ENCODE measurements at regions not wholly inside any gene's neighbourhood (a gene's known extent, or its start where the extent isn't known, plus 50 kb on each side); places are given as distances from the start of the nearest gene placed in this dataset.
"Not testable (repeated sequence)": the region's sequence is repeated elsewhere in the genome, so short reads cannot be mapped to it uniquely, and the experiment has no call there.

DNA sequence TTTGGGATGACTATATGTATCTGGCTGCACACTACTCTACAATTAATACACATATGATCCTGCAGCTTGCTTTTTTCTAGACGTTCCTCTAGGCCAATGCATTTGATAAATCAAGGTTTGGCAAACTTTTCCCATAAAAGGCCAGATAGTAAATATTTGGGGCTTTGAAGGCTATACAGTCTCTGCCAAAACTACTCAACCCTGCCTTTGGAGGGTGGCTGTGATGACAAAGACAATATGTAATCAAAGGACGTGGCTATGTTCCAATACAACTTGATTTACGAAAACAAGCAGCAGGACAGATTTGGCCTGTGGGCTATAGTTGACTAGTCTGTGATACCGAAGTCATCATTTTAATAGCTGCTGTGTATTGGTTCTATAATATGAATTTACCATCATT is 181.3 kb upstream of the NBPF12 start:
- H3K27me3 ChIP-seq (ENCODE audit: low read length); H3K36me3 ChIP-seq (ENCODE audit: insufficient read depth, low read length); H3K9me3 ChIP-seq (ENCODE audit: low read length); H3K9me2 ChIP-seq (replicated peaks; ENCODE audit: insufficient read depth, low read length); H3K27ac ChIP-seq (ENCODE audit: low read length); H4K20me1 ChIP-seq (ENCODE audit: insufficient read depth, low read depth, low read length); H3K79me2 ChIP-seq (ENCODE audit: low read length); DNase-seq; H3K9ac ChIP-seq (ENCODE audit: low read length); H2AFZ ChIP-seq (ENCODE audit: low read length); H3K4me1 ChIP-seq (ENCODE audit: low read length); H3K4me3 ChIP-seq (ENCODE audit: low read length); H3K4me2 ChIP-seq (ENCODE audit: low read depth, low read length, poor library complexity, severe bottlenecking): not testable (repeated sequence)

DNA sequence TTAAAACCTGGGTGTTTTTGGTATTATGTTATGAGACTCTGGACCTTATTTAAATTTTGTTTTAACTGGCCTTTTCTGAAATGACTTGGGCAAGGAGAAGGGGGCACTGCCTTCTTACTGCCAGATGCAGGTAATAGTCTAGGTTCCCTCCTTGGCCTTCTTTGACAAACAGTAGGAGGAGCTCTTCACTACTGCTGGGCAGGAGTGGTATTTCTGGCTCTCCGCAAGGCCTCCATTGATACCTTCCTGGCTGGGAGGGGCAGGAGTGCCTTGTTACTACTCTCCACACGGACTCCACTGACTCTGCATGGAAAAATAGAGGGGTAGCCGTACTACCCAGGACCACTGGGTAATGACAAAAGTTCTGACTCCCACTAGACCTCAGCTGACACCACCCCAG is 189.4 kb upstream of the NBPF12 start:
- H3K27me3 ChIP-seq (ENCODE audit: low read length); H3K36me3 ChIP-seq (ENCODE audit: insufficient read depth, low read length); H3K27ac ChIP-seq (ENCODE audit: low read length); H3K79me2 ChIP-seq (ENCODE audit: low read length); DNase-seq; H4K20me1 ChIP-seq (ENCODE audit: insufficient read depth, low read depth, low read length); H2AFZ ChIP-seq (ENCODE audit: low read length); H3K4me3 ChIP-seq (ENCODE audit: low read length); H3K4me1 ChIP-seq (ENCODE audit: low read length); H3K9ac ChIP-seq (ENCODE audit: low read length); H3K4me2 ChIP-seq (ENCODE audit: low read depth, low read length, poor library complexity, severe bottlenecking); H3K9me2 ChIP-seq (replicated peaks; ENCODE audit: insufficient read depth, low read length); H3K9me3 ChIP-seq (ENCODE audit: low read length): not testable (repeated sequence)

DNA sequence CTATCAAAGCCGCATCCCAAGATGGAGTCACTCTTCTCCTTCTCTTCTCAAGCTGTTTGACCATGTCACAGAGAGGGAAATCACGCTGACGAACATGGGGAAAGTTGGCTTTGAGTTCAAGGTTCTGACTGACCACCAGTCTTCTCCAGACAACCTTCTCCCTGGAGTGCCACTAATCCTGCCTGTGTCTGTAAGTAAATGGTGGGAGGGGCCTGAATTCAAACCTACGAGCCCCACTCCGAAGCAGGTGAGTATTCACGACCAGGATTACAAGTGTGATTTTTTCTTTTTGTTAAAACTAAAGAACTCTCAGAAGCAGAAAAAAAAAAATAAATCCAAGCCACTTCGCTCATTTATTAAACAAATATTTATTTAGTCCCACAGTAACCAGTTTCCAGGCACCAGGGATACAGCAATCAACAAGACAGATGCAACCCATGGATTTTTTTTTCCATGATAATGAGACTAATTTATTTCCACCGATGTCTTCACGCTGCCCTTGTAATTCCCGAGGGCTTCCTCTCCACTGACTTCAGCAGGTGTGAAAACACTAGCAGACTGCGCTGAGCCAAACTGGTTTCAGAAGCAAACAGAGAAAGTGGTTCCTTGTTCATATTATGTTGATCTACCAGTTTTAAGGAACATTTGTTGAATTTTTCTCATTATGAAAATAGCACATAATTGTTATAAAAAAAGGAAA is 206.0 kb upstream of the NBPF12 start:
- H3K79me2 ChIP-seq (ENCODE audit: low read length); H3K27me3 ChIP-seq (ENCODE audit: low read length); H3K9ac ChIP-seq (ENCODE audit: low read length); H3K9me3 ChIP-seq (ENCODE audit: low read length); H4K20me1 ChIP-seq (ENCODE audit: insufficient read depth, low read depth, low read length); H3K4me3 ChIP-seq (ENCODE audit: low read length); H3K4me2 ChIP-seq (ENCODE audit: low read depth, low read length, poor library complexity, severe bottlenecking); DNase-seq; H3K9me2 ChIP-seq (replicated peaks; ENCODE audit: insufficient read depth, low read length); H3K36me3 ChIP-seq (ENCODE audit: insufficient read depth, low read length); H2AFZ ChIP-seq (ENCODE audit: low read length); H3K27ac ChIP-seq (ENCODE audit: low read length); H3K4me1 ChIP-seq (ENCODE audit: low read length): not testable (repeated sequence)

DNA sequence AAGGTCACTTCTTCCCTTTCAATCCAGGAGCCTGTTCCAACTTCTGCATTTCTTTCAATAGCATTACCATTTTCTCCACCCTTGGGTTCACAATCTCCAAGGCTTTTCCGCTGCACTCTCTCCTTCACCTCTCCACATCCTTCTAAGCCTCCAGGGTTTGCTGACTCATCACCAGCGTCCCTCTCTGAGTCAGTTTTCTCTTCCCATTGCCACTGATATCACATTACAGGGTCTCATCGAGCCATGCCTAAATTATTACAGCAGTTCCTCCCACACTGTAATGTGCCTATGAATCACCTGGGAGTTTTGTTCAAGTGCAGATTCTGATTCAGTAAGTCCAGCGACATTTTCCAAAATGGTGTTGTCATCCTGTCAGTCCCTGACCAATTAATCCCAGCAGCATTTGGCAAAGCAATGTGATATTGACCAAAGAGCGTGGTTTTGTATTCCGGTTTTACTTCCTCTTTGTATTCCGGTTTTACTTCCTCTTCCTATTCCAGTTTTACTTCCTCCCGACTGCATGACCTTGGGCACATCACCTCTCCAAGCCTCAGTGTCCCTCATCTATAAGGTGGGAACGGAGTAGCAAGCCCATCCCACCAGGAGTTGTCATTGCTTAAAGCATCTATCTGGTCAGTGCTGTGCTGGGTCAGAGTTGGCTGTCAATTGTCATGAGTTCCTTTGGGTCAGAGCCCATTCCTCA is 208.3 kb upstream of the NBPF12 start:
- H3K4me3 ChIP-seq (ENCODE audit: low read length); DNase-seq; H3K36me3 ChIP-seq (ENCODE audit: insufficient read depth, low read length); H2AFZ ChIP-seq (ENCODE audit: low read length); H3K27me3 ChIP-seq (ENCODE audit: low read length); H3K9me3 ChIP-seq (ENCODE audit: low read length); H3K9ac ChIP-seq (ENCODE audit: low read length); H3K27ac ChIP-seq (ENCODE audit: low read length); H3K79me2 ChIP-seq (ENCODE audit: low read length); H4K20me1 ChIP-seq (ENCODE audit: insufficient read depth, low read depth, low read length); H3K9me2 ChIP-seq (replicated peaks; ENCODE audit: insufficient read depth, low read length); H3K4me1 ChIP-seq (ENCODE audit: low read length): not testable (repeated sequence)
- peak overlapping the region; percentile 26 for H3K4me2 ChIP-seq (ENCODE audit: low read depth, low read length, poor library complexity, severe bottlenecking)

DNA sequence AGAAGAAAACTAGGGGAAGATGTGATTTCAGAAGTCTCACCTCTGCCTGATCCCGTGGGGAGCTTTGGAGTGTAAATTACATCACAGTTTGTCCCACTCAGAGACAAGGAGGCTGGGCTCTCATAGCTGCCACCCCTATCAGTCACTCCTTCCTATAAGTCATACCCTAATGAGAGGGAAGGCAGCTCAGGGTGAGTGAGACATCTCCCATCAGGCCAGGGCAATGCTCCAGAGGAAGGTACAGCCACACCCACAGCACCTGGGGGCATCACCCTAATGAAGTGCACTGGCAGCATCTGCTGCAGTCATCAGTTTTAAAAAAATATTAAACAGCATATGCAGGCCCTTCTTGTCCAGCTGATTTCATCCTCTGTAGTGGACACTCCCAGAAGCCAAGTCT is 223.1 kb upstream of the NBPF12 start:
- H3K27me3 ChIP-seq (ENCODE audit: low read length); H3K36me3 ChIP-seq (ENCODE audit: insufficient read depth, low read length); H3K9me2 ChIP-seq (replicated peaks; ENCODE audit: insufficient read depth, low read length); H3K27ac ChIP-seq (ENCODE audit: low read length); H2AFZ ChIP-seq (ENCODE audit: low read length); H3K4me1 ChIP-seq (ENCODE audit: low read length); H4K20me1 ChIP-seq (ENCODE audit: insufficient read depth, low read depth, low read length); H3K4me3 ChIP-seq (ENCODE audit: low read length); H3K79me2 ChIP-seq (ENCODE audit: low read length); DNase-seq; H3K4me2 ChIP-seq (ENCODE audit: low read depth, low read length, poor library complexity, severe bottlenecking); H3K9ac ChIP-seq (ENCODE audit: low read length); H3K9me3 ChIP-seq (ENCODE audit: low read length): not testable (repeated sequence)

DNA sequence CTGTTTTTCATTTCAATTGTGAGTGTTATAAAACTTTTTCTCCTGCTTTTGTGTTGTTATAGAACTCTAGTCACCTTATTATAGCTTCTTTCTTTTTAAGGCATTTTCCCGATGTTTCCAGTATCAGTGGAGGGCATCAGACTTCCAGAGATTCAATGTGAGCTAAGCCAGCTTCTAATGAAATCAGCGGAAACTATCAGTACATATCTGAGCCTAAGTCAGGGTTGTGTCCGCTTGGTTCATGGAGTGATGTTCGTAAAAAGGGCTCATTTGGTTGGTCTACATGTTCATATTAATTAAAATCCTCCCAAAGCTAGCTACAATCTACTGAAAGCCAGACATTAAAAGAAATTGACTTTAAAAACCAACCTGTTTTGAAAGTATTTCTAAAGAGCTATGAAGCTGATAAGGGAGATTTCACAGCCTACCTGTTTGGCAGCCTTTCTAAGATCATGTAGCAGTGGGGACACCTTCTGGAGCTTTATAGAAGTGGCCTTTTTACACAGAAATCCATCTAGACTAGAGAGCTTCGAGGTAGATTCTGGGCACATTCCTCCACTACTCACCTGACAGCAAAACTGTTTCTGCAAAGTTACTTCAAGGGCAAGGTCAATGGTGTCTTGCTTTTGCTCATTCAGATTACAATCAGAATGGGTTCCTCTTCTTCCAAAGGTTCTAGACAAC is 227.1 kb upstream of the NBPF12 start:
- H3K9ac ChIP-seq (ENCODE audit: low read length); H4K20me1 ChIP-seq (ENCODE audit: insufficient read depth, low read depth, low read length); H3K4me2 ChIP-seq (ENCODE audit: low read depth, low read length, poor library complexity, severe bottlenecking); H3K36me3 ChIP-seq (ENCODE audit: insufficient read depth, low read length); H3K79me2 ChIP-seq (ENCODE audit: low read length); H3K9me3 ChIP-seq (ENCODE audit: low read length); H3K4me1 ChIP-seq (ENCODE audit: low read length); H3K27me3 ChIP-seq (ENCODE audit: low read length); H3K4me3 ChIP-seq (ENCODE audit: low read length); H2AFZ ChIP-seq (ENCODE audit: low read length); H3K27ac ChIP-seq (ENCODE audit: low read length); H3K9me2 ChIP-seq (replicated peaks; ENCODE audit: insufficient read depth, low read length): not testable (repeated sequence)
- DNase-seq, result peak; percentile 64

DNA sequence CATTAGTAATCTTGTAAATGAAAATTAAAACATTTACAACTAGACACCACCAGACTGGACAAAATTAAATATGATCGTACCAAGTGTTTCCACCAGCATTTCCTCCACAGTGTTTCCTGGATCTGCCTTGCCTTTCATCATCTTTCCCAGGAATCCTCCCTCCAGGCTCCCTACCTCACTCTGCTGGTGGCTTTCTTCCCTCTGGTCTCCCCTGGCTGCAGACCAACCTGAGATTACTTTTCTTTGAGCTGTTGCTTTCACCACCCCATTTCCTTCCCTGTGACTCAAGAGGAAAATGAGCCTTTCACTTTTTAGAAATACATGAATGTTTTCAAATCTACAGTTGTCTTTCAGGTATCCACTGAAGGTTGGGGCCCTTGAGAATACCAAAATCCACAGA is 228.8 kb upstream of the NBPF12 start:
- not testable (repeated sequence) for DNase-seq; H3K27ac ChIP-seq (ENCODE audit: low read length); H3K27me3 ChIP-seq (ENCODE audit: low read length); H3K9me2 ChIP-seq (replicated peaks; ENCODE audit: insufficient read depth, low read length); H3K9me3 ChIP-seq (ENCODE audit: low read length); H3K4me1 ChIP-seq (ENCODE audit: low read length); H4K20me1 ChIP-seq (ENCODE audit: insufficient read depth, low read depth, low read length); H3K4me3 ChIP-seq (ENCODE audit: low read length); H3K4me2 ChIP-seq (ENCODE audit: low read depth, low read length, poor library complexity, severe bottlenecking); H2AFZ ChIP-seq (ENCODE audit: low read length); H3K9ac ChIP-seq (ENCODE audit: low read length); H3K36me3 ChIP-seq (ENCODE audit: insufficient read depth, low read length); H3K79me2 ChIP-seq (ENCODE audit: low read length)

DNA sequence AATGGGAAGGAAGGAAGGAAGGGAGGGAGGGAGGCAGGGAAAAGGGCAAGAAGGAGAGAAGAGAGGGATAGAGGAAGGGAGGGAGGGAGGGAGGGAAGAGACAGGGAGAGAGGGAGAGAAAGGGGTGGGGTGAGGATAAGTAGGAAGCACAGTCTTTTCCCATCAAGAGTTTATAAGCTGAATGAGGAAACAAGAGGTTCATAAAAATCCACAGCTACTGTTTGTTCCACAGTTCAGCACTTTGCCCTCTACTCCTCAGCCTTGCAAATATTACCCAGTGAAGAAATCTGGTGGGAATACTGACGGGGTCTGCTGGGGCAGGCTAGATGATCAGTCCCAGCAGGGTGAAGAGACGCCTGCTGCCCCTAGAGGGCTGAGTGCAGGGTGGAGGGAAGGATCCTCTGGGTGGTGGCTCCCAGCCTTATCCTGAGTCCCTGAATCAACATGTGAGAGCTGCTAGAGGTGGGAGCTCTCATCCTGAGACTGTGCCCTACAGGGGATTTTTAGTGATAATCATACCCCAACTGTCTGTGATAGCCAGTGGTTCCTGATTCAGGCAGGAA is 233.9 kb upstream of the NBPF12 start:
- H3K9me2 ChIP-seq (replicated peaks; ENCODE audit: insufficient read depth, low read length); H3K27me3 ChIP-seq (ENCODE audit: low read length); H3K4me1 ChIP-seq (ENCODE audit: low read length); H3K27ac ChIP-seq (ENCODE audit: low read length); H3K9me3 ChIP-seq (ENCODE audit: low read length); H3K4me2 ChIP-seq (ENCODE audit: low read depth, low read length, poor library complexity, severe bottlenecking); DNase-seq; H2AFZ ChIP-seq (ENCODE audit: low read length); H4K20me1 ChIP-seq (ENCODE audit: insufficient read depth, low read depth, low read length); H3K9ac ChIP-seq (ENCODE audit: low read length); H3K79me2 ChIP-seq (ENCODE audit: low read length); H3K36me3 ChIP-seq (ENCODE audit: insufficient read depth, low read length); H3K4me3 ChIP-seq (ENCODE audit: low read length): not testable (repeated sequence)
